ENCODE measurements at regions not wholly inside any gene's neighbourhood (a gene's known extent, or its start where the extent isn't known, plus 50 kb on each side); places are given as distances from the start of the nearest gene placed in this dataset.

DNA sequence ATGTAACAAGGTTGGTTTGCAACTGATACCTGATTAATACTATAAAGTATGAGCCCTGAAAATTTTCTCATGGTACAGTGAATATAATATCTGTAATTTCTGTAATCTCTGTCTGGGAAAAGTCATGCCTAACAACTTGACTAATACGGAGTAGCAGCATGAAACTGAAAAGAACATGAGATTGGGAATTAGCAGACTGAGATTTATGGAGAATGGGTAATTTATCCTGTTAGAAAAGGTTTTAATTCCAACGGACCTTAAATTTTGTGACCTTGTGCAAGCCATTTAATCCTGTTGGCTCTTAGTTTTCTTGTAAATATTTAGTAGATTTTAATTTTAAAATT is 90.2 kb upstream of the CMC1 start:
- TF ChIP-seq, protein P1, sequence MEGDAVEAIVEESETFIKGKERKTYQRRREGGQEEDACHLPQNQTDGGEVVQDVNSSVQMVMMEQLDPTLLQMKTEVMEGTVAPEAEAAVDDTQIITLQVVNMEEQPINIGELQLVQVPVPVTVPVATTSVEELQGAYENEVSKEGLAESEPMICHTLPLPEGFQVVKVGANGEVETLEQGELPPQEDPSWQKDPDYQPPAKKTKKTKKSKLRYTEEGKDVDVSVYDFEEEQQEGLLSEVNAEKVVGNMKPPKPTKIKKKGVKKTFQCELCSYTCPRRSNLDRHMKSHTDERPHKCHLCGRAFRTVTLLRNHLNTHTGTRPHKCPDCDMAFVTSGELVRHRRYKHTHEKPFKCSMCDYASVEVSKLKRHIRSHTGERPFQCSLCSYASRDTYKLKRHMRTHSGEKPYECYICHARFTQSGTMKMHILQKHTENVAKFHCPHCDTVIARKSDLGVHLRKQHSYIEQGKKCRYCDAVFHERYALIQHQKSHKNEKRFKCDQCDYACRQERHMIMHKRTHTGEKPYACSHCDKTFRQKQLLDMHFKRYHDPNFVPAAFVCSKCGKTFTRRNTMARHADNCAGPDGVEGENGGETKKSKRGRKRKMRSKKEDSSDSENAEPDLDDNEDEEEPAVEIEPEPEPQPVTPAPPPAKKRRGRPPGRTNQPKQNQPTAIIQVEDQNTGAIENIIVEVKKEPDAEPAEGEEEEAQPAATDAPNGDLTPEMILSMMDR (IDR thresholded peaks at IDR 0.05 in 4 of 5, conservative IDR thresholded peaks at IDR 0.05 in 1 of 5): no peak
- no peak for TF ChIP-seq POLR2A (IDR thresholded peaks at IDR 0.05)

Data from gastrocnemius medialis (tissue), 4 donors.